Esophagus squamous epithelium (tissue), 5 donors: ENCODE measurements at regions not wholly inside any gene's neighbourhood (a gene's known extent, or its start where the extent isn't known, plus 50 kb on each side); places are given as distances from the start of the nearest gene placed in this dataset.

Source experiments
- DNase-seq: peaks from one replicate; lab custom pipeline; 2025; lab: John Stamatoyannopoulos, UW
- H3K27ac ChIP-seq, 4 donors: fragments of 200-600 bp; sonication (generic); one replicate each; pipeline ENCODE4 v1.5.1; 2016 to 2019; ENCODE audit warnings: mild to moderate bottlenecking in 1 of 4
- H3K27me3 ChIP-seq, 4 donors: fragments of 200-600 bp; sonication (generic); 1 replicate in 3 of 4; 2 replicates in 1 of 4; pipeline versions ENCODE4 v1.5.1 to v1.6.0; 2017 to 2021; ENCODE audit warnings: antibody characterized with exemption in 1 of 4
- H3K36me3 ChIP-seq, 3 donors: fragments of 200-600 bp; sonication (generic); one replicate each; pipeline ENCODE4 v1.5.1; 2016 to 2019
- H3K4me1 ChIP-seq, 3 donors: fragments of 200-600 bp; sonication (generic); one replicate each; pipeline ENCODE4 v1.5.1; 2017 to 2019
- H3K4me3 ChIP-seq, 4 donors: fragments of 200-600 bp; sonication (generic); 1 replicate in 3 of 4; 2 replicates in 1 of 4; pipeline ENCODE4 v1.5.1; 2016 to 2019; ENCODE audit warnings: mild to moderate bottlenecking in 2 of 4, moderate library complexity in 1 of 4
- H3K9me3 ChIP-seq, 3 donors: fragments of 200-600 bp; sonication (generic); one replicate each; pipeline ENCODE4 v1.5.1; 2016 to 2019
- POLR2A ChIP-seq, 4 donors: fragments of 450-650 bp; IDR thresholded peaks; one replicate each; pipeline ENCODE4 v1.6.1; 2017; ENCODE audit warnings: antibody characterized with exemption in 4 of 4, mild to moderate bottlenecking in 4 of 4, moderate library complexity in 3 of 4
- WGBS, 2 donors: methylation state at CpG; one replicate each; pipeline ENCODE4 v1.1.5; 2018; 5-methylcytosine and 5-hydroxymethylcytosine counted together
- intact Hi-C: fragments of 100-400 bp; cut with DNase I; formaldehyde crosslinking; loops from one replicate; pipeline ENCODE4 v1.15.0; 2022
- TF ChIP-seq, protein P1 (sequence below), 6 experiments: fragments of 450-650 bp in 4 of 6; fragments of 200-600 bp in 2 of 6; sonication (generic) in 2 of 6; IDR thresholded peaks; one replicate each; pipeline ENCODE4 v1.5.1; 2016 to 2019; ENCODE audit warnings: antibody characterized with exemption in 6 of 6, mild to moderate bottlenecking in 4 of 6, moderate library complexity in 4 of 6
- donor health status: DM: yes; HTN: yes; CAD: no.

DNA sequence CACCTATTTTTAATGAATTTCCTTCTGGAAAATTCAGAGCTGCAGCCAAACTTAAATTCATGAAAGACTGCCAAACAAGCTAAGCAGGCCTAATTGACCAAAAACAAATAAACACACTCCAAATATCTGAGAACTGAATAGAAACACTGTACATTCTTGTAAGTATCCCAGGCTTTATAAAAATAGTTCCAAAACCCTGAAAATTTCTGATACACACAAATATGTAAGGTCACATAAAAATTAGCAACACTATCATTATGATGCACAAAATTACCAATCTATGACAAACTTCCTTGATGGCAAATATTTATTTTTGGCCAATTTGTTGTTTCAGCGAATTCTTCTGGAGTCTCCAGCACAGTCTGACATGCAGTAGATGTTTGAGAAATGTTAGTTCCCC is 117.9 kb upstream of the UBE2E2 start:
- no peaks in the 10 kb centered on the region for H3K27me3 ChIP-seq
- 80 to 88% methylated on average over 1 of the region's 1 CpG for WGBS, 2 donors

DNA sequence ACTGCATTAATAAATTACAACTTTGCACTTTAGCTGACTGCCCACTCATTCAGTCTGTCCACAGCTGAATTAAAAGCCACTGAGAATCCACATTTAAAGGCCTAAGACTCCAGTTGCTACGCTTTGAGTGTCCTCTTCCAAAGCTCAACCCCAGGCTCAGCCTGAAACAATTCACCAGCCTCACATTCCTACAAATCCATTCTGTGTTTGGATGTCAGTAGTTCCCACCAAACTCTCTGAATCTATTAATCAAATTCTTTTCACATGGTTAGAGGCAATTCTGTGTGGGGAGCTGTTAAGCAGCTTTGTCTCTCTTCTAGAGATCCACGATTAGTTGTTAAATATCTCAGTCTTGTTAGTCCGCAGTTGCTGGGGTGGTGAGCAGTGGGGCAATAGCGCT is 116.8 kb upstream of the UBE2E2 start:
- Histone ChIP-seq H3K36me3 (no peaks in the 10 kb centered on the region), H3K4me1 (no peaks in the 10 kb centered on the region), H3K4me3 (no peak overlapping the region), H3K27ac (no peak overlapping the region), H3K27me3 (no peaks in the 10 kb centered on the region), H3K9me3 (no peaks in the 10 kb centered on the region)
- intact Hi-C loops, result no loop called here
- DNase-seq, result no peak
- WGBS, 2 donors, result 66 to 74% methylated on average over 4 of the region's 4 CpGs
- TF ChIP-seq, protein P1, sequence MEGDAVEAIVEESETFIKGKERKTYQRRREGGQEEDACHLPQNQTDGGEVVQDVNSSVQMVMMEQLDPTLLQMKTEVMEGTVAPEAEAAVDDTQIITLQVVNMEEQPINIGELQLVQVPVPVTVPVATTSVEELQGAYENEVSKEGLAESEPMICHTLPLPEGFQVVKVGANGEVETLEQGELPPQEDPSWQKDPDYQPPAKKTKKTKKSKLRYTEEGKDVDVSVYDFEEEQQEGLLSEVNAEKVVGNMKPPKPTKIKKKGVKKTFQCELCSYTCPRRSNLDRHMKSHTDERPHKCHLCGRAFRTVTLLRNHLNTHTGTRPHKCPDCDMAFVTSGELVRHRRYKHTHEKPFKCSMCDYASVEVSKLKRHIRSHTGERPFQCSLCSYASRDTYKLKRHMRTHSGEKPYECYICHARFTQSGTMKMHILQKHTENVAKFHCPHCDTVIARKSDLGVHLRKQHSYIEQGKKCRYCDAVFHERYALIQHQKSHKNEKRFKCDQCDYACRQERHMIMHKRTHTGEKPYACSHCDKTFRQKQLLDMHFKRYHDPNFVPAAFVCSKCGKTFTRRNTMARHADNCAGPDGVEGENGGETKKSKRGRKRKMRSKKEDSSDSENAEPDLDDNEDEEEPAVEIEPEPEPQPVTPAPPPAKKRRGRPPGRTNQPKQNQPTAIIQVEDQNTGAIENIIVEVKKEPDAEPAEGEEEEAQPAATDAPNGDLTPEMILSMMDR (IDR thresholded peaks at IDR 0.05), result no peak
- TF ChIP-seq POLR2A (IDR thresholded peaks at IDR 0.05), result no peak

More for the DNA sequence above, 117.9 kb upstream of the UBE2E2 start:
- intact Hi-C loops, result no loop called here
- Histone ChIP-seq H3K36me3 (no peaks in the 10 kb centered on the region), H3K27ac (no peak overlapping the region), H3K4me1 (no peaks in the 10 kb centered on the region), H3K4me3 (no peak overlapping the region), H3K9me3 (no peaks in the 10 kb centered on the region)
- TF ChIP-seq POLR2A (IDR thresholded peaks at IDR 0.05), result no peak
- TF ChIP-seq, protein P1 (IDR thresholded peaks at IDR 0.05), result no peak
- DNase-seq, result no peak

DNA sequence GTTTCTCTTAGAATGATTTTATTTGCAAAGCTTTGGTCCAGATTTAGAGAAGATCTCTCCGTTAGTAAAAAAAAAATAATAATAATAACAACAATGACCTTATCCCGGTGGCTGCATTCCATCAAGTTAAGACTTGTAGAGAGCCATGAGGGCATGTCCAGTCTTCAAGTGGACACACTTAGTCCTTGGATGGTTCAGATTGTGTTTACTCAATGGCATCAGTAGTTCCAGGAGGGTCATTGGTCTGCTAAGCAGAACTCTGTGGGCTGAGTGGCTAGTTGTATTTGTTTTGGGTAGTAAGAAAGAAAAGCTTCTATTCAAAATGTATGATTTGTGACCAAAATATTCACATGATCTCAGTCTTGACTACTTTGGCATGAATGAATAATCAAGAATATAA is 116.3 kb upstream of the UBE2E2 start:
- Histone ChIP-seq H3K4me1 (no peaks in the 10 kb centered on the region), H3K4me3 (no peak overlapping the region), H3K9me3 (no peaks in the 10 kb centered on the region), H3K36me3 (no peaks in the 10 kb centered on the region), H3K27me3 (no peaks in the 10 kb centered on the region), H3K27ac (no peak overlapping the region)
- DNase-seq, result no peak
- no peak for TF ChIP-seq POLR2A (IDR thresholded peaks at IDR 0.05)
- TF ChIP-seq, protein P1 (IDR thresholded peaks at IDR 0.05), result no peak
- intact Hi-C loops, result no loop called here
- WGBS, 2 donors, result 70 to 71% methylated on average over 2 of the region's 2 CpGs

DNA sequence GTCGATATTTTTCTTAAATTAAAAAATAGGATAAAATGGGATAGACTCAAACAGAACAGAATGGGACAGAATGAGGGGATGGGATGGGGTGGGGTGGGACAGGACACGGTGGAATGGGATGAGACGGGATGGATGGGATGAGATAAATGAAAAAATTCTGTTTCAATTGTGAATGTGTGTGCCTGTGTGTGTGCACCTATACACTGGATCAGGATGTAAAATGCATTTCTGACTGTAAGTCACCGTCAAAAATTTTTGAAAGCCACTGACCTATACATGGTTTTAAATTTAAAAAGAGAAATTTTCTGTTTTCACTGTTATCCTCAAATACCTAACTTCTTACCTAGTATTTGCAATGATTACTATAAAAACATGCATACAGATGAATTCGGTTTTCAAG is 108.7 kb upstream of the UBE2E2 start:
- no peak overlapping the region for H3K27ac ChIP-seq
- intact Hi-C loops, result no loop called here
- no peaks in the 10 kb centered on the region for H3K36me3 ChIP-seq
- TF ChIP-seq, protein P1 (IDR thresholded peaks at IDR 0.05), result no peak
- TF ChIP-seq POLR2A (IDR thresholded peaks at IDR 0.05), result no peak
- no peak for DNase-seq
- peaks cover 0 to 7% (median 0%) of the 10 kb centered on the region in 3 donors for H3K4me1 ChIP-seq
- H3K27me3 ChIP-seq, result no peaks in the 10 kb centered on the region
- no peaks in the 10 kb centered on the region for H3K9me3 ChIP-seq
- no peak overlapping the region for H3K4me3 ChIP-seq
- 85 to 91% methylated on average over 5 of the region's 5 CpGs for WGBS, 2 donors

DNA sequence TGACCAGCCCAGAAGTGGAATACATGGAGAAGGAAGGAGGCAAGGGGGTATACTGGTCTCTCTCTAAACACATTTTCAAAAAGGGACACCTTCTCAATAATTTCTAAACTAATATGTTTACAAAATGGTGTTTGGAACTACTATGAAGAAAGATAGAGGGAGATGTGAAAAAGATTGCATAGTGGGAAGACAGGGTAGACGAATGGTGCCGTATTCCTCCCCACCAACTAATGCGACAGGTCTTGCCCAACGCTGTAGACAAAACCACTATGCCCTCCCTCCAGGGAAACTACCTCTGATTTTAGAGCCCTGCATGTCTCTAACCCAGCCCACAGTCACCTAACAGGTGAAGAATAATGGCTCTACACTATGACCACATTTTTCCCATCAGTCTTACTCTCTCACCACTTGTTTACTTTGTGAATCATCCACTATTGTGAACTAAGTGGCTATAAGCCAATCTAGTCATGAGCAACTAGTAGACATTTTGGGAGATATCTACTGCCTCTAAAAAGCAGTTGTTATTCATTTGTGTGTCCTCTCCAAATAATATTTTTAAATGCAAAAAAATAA is 108.2 kb upstream of the UBE2E2 start:
- DNase-seq, result no peak
- Histone ChIP-seq H3K4me1 (peaks cover 0 to 7% (median 0%) of the 10 kb centered on the region in 3 donors), H3K9me3 (no peaks in the 10 kb centered on the region), H3K27ac (no peak overlapping the region), H3K4me3 (no peak overlapping the region), H3K36me3 (no peaks in the 10 kb centered on the region), H3K27me3 (no peaks in the 10 kb centered on the region)
- TF ChIP-seq, protein P1 (IDR thresholded peaks at IDR 0.05), result no peak
- no peak for TF ChIP-seq POLR2A (IDR thresholded peaks at IDR 0.05)
- 31 to 37% methylated on average over 4 of the region's 4 CpGs for WGBS, 2 donors
- intact Hi-C loops, result no loop called here
